Uterus (tissue), 3 donors: ENCODE measurements at regions not wholly inside any gene's neighbourhood (a gene's known extent, or its start where the extent isn't known, plus 50 kb on each side); places are given as distances from the start of the nearest gene placed in this dataset.

Experiments used
- DNase-seq, 2 donors: peaks; one replicate each; pipeline ENCODE4 v3.0.0-alpha.2; 2019 to 2020
- H3K27ac ChIP-seq, 2 donors: fragments of 200-600 bp; sonication (generic); 1 replicate in 1 of 2; 2 replicates in 1 of 2; pipeline ENCODE4 v1.5.1; 2016 to 2018
- H3K27me3 ChIP-seq, 2 donors: fragments of 200-600 bp; sonication (generic); one replicate each; pipeline ENCODE4 v1.5.1; 2018 to 2019; ENCODE audit warnings: control low read depth in 1 of 2
- H3K36me3 ChIP-seq, 2 donors: fragments of 200-600 bp; sonication (generic); one replicate each; pipeline ENCODE4 v1.5.1; 2019; ENCODE audit warnings: control low read depth in 1 of 2
- H3K4me1 ChIP-seq, 2 donors: fragments of 200-600 bp; sonication (generic); one replicate each; pipeline ENCODE4 v1.5.1; 2018 to 2019; ENCODE audit warnings: control low read depth in 1 of 2
- H3K4me3 ChIP-seq, 2 donors: fragments of 200-600 bp; sonication (generic); 1 replicate in 1 of 2; 2 replicates in 1 of 2; pipeline ENCODE4 v1.5.1; 2018 to 2019; ENCODE audit warnings: mild to moderate bottlenecking in 1 of 2
- H3K9me3 ChIP-seq, 2 donors: fragments of 200-600 bp; sonication (generic); one replicate each; pipeline ENCODE4 v1.5.1; 2019; ENCODE audit warnings: control low read depth in 1 of 2
- CTCF ChIP-seq, 4 experiments: fragments of 200-600 bp in 2 of 4; fragments of 450-650 bp in 2 of 4; sonication (generic) in 2 of 4; IDR thresholded peaks; one replicate each; pipeline ENCODE4 v1.5.1; 2016 to 2019; ENCODE audit warnings: antibody characterized with exemption in 4 of 4, mild to moderate bottlenecking in 2 of 4, moderate library complexity in 1 of 4
- POLR2A ChIP-seq, 2 donors: fragments of 450-650 bp; IDR thresholded peaks; one replicate each; pipeline ENCODE4 v1.6.1; 2016; ENCODE audit warnings: antibody characterized with exemption in 2 of 2, mild to moderate bottlenecking in 1 of 2, moderate library complexity in 1 of 2
- intact Hi-C: fragments of 100-400 bp; cut with DNase I; formaldehyde crosslinking; loops from one replicate; pipeline ENCODE4 v1.15.1; 2023; ENCODE audit warnings: low total_unique reads
- donor health status: DM: yes; HTN: yes; CAD: no.

GRCh38 chr9:32260151-32260862, 124.1 kb upstream of the ACO1 start:
- Histone ChIP-seq H3K9me3 (no peaks in the 10 kb centered on the region), H3K4me3 (no peak overlapping the region), H3K4me1 (no peaks in the 10 kb centered on the region), H3K36me3 (no peaks in the 10 kb centered on the region), H3K27me3 (no peaks in the 10 kb centered on the region), H3K27ac (no peak overlapping the region)
- TF ChIP-seq CTCF (IDR thresholded peaks at IDR 0.05) (no peak), POLR2A (IDR thresholded peaks at IDR 0.05) (no peak)
- no peak for DNase-seq
- intact Hi-C loops: no loop called here

DNA sequence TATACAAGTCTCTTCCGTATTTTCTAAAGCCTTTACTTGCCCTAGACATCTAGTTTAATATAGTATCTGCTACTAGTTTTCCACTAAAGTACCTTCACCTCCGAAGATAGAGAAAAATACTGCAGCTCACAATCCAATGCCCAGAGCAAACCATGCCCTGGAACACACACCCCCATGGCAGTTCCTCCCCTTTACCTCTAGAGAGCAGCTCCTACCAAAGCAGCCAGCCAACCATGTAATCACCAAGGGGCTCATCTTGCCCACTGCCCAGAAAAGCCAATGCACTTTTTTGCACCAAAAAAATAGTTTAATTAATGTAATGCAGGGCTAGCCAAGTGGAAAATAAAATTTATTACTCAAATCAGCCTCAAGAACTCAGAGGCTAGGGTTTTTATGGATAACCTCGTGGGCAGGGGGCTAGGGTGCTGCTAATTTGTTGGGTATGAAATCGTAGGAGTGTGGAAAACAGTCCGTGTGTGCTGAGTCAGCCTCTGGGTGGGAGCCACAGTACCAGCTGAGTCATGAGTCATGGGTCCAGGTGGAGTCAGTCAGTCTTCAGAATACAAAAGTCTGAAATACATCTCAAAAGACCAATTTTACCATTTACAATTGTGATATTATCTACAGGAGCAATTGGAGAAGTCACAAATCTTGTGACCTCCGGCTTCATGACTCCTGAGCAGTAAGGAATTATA, 120.1 kb upstream of the ACO1 start:
- TF ChIP-seq POLR2A (IDR thresholded peaks at IDR 0.05): no peak
- TF ChIP-seq CTCF (IDR thresholded peaks at IDR 0.05): no peak
- Histone ChIP-seq H3K4me3 (no peak overlapping the region), H3K9me3 (no peaks in the 10 kb centered on the region), H3K4me1 (no peaks in the 10 kb centered on the region), H3K27ac (no peak overlapping the region), H3K36me3 (no peaks in the 10 kb centered on the region), H3K27me3 (no peaks in the 10 kb centered on the region)
- intact Hi-C loops: no loop called here
- DNase-seq: peak; percentile 23 to 30

DNA sequence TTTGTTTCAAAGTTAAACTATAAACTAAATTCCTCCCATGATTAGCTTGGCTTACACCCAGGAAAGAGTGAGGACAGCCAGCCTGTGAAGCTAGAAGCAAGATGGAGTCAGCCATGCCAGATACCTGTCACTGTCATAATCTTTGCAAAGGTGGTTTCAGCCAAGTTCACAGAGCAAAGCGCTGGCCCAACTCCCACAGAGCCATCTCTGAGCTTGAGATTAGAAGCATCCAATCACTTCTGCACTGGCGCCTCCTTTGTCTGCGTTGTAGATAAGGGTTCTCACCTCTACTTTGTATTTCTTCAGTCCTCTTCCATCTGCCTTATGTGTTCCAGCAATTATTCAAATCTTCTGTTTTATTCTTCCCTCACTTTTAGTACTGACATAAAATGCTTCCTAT, 119.4 kb upstream of the ACO1 start:
- peak in 1 of 2 donors; percentile 15 for DNase-seq
- TF ChIP-seq CTCF (IDR thresholded peaks at IDR 0.05) (no peak), POLR2A (IDR thresholded peaks at IDR 0.05) (no peak)
- Histone ChIP-seq H3K9me3 (no peaks in the 10 kb centered on the region), H3K4me3 (no peak overlapping the region), H3K27me3 (no peaks in the 10 kb centered on the region), H3K36me3 (no peaks in the 10 kb centered on the region), H3K4me1 (no peaks in the 10 kb centered on the region), H3K27ac (no peak overlapping the region)
- intact Hi-C loops: no loop called here

DNA sequence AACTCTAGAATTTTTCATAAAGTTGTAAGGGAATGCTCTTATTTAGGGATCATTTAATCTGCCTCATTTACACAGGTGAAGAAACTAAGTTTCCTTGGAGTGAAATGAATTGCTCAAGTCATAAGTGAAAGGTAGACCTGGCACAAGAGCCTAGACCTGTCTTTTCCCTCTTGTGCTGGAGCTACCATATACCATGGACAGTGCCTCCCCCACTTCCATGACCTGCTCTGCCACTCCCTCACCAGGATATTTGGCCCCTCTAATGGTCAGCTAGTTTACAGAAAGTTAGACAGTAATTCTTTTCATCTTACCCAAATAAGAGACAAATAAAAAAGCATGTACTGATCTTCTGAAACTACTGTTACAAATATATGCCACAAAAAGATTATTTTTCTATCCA, 105.5 kb upstream of the ACO1 start:
- intact Hi-C loops: no loop called here
- TF ChIP-seq POLR2A (IDR thresholded peaks at IDR 0.05) (no peak), CTCF (IDR thresholded peaks at IDR 0.05) (no peak)

DNA sequence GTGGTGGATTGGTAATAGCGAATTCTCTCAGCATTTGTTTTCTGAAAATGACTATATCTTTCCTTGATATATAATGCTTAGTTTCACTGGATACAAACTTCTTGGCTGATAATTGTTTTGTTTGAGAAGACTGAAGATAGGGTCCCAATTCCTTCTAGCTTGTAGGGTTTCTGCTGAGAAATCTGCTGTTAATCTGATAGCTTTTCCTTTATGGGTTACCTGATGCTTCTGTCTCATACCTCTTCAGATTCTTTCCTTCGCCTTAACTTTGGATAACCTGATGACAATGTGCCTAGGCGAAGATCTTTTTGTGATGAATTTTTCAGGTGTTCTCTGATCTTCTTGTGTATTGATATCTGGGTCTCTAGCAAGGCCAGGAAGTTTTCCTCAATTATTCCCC, 94.7 kb upstream of the ACO1 start:
- no peaks in the 10 kb centered on the region for H3K9me3 ChIP-seq
- no peaks in the 10 kb centered on the region for H3K27me3 ChIP-seq
- no peak for DNase-seq
- H3K27ac ChIP-seq: no peak overlapping the region
- intact Hi-C loops: no loop called here
- no peaks in the 10 kb centered on the region for H3K36me3 ChIP-seq
- no peaks in the 10 kb centered on the region for H3K4me1 ChIP-seq
- TF ChIP-seq CTCF (IDR thresholded peaks at IDR 0.05) (no peak), POLR2A (IDR thresholded peaks at IDR 0.05) (no peak)
- H3K4me3 ChIP-seq: no peak overlapping the region

More for the DNA sequence above, 105.5 kb upstream of the ACO1 start:
- Histone ChIP-seq H3K4me3 (no peak overlapping the region), H3K27ac (no peak overlapping the region), H3K4me1 (no peaks in the 10 kb centered on the region), H3K27me3 (no peaks in the 10 kb centered on the region), H3K36me3 (no peaks in the 10 kb centered on the region), H3K9me3 (no peaks in the 10 kb centered on the region)
- no peak for DNase-seq
